AG04449 (cell line): ENCODE measurements at regions not wholly inside any gene's neighbourhood (a gene's known extent, or its start where the extent isn't known, plus 50 kb on each side); places are given as distances from the start of the nearest gene placed in this dataset.

Experiments
- CTCF ChIA-PET: fragments of 350-600 bp; formaldehyde crosslinking; extraction: SDS; loops from one replicate; lab custom pipeline; 2021; ENCODE audit warnings: antibody characterized with exemption; lab: Yijun Ruan, JAX
- POLR2A ChIA-PET: fragments of 400-600, 350-600 bp; formaldehyde crosslinking; extraction: SDS; loops from one replicate; lab custom pipeline; 2020; ENCODE audit warnings: antibody characterized with exemption, inconsistent platforms; lab: Yijun Ruan, JAX
- DNase-seq: peaks from one replicate; pipeline ENCODE4 v3.0.0-alpha.2; 2010; ENCODE audit warnings: low read depth, low spot score
- H3K4me3 ChIP-seq: 2 replicates; pipeline ENCODE4 v1.5.1; 2011; ENCODE audit warnings: low read depth, mild to moderate bottlenecking, control low read depth, low read length
- CTCF ChIP-seq: IDR thresholded peaks from one replicate; pipeline ENCODE4 v1.5.1; 2011; ENCODE audit warnings: mild to moderate bottlenecking, moderate library complexity, low read length, control low read depth, inconsistent platforms; ENCODE audit not compliant: insufficient read depth; ENCODE audit errors: missing control alignments

GRCh38 chr10:47152861-47153349 lies 147.1 kb upstream of the GDF10 start:
- no peak overlapping the region for H3K4me3 ChIP-seq
- DNase-seq, result no peak
- TF ChIP-seq CTCF, result no peak
- CTCF ChIA-PET, result interaction anchor here (1.2 to 2.2 kb wide), 4 partner anchors 10 to 18 kb away, joined by 3 to 11 read pairs (median 6); no protein-coding TSS in a partner anchor
- POLR2A ChIA-PET, result no interaction called here

- no peak for DNase-seq
- H3K4me3 ChIP-seq, result no peak overlapping the region
- no peak for TF ChIP-seq CTCF
- POLR2A ChIA-PET, result no interaction called here
- CTCF ChIA-PET, result interaction anchor here (1.3 kb wide), 1 partner anchor 17 kb away, joined by 3 read pairs; no protein-coding TSS in a partner anchor
These were observed 145.2 kb upstream of the GDF10 start for GRCh38 chr10:47154762-47155161.

GRCh38 chr10:47156873-47157272 lies 143.1 kb upstream of the GDF10 start:
- POLR2A ChIA-PET, result no interaction called here
- CTCF ChIA-PET, result interaction anchor here (0.9 to 1.8 kb wide), 2 partner anchors 9 to 20 kb away, joined by 4 to 5 read pairs; no protein-coding TSS in a partner anchor
- DNase-seq, result no peak
- no peak for TF ChIP-seq CTCF
- H3K4me3 ChIP-seq, result no peak overlapping the region

GRCh38 chr10:47158116-47159071 lies 141.6 kb upstream of the GDF10 start:
- no peak for TF ChIP-seq CTCF
- no peak overlapping the region for H3K4me3 ChIP-seq
- DNase-seq, result no peak
- ChIA-PET POLR2A (no interaction called here), CTCF (interaction anchor here (1.2 to 1.5 kb wide), 2 partner anchors 13 to 134 kb away, joined by 3 read pairs; no protein-coding TSS in a partner anchor)

GRCh38 chr10:47159361-47160260 lies 140.4 kb upstream of the GDF10 start:
- POLR2A ChIA-PET, result no interaction called here
- TF ChIP-seq CTCF, result no peak

More at GRCh38 chr10:47159361-47160260, 140.4 kb upstream of the GDF10 start:
- no peak overlapping the region for H3K4me3 ChIP-seq
- no peak for DNase-seq
- CTCF ChIA-PET, result interaction anchor here (1.2 to 2.9 kb wide), 3 partner anchors 9 to 135 kb away, joined by 3 to 11 read pairs (median 3); no protein-coding TSS in a partner anchor
